Activated CD4-positive, alpha-beta T cell treated with anti-CD3 and anti-CD28 coated beads, Interleukin-2, amount 50 U/mL, for 48 hours (primary cell): ENCODE measurements at regions not wholly inside any gene's neighbourhood (a gene's known extent, or its start where the extent isn't known, plus 50 kb on each side); places are given as distances from the start of the nearest gene placed in this dataset.

Experiments used
- DNase-seq, 2 experiments: peaks; one replicate each; pipeline ENCODE4 v3.0.0-alpha.2; 2020

DNA sequence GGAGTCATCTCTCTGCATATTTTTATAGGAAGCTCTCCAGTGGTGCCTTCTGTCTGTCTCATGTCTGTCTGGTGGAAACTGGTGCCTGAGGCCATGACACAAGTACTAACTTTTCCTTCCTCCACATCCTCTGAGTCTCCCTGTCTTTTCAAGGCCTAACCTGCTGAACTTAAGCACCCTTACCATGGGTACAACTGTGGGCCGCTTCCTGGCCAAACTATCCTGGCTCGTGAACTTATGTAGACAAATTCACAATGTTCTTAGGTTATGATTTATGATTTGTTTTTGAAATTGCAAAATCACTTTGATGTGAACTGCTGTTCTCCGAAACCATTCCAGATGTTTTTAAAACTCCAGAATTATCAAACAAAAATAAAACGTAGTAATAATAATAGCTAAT lies 804.5 kb upstream of the POU3F3 start:
- DNase-seq, result no peak

DNA sequence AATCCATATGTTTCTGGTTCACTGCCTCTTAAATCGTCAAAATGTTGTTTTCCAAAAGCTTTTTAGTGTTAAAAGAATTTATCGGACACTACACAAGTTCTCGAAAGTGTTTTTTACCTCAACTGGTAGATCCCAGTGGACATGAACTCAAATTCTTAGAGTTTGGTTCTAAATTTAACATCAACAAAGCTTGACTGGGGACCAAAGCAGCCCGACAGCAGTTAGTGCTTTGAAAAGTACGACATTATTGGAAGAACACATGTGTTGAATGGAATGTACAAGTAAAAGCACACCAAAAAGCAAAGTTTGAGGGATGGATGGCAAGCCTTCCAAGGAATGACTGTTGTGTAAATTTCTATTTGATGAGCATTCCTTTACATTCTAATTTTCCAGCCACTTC lies 803.9 kb upstream of the POU3F3 start:
- no peak for DNase-seq

DNA sequence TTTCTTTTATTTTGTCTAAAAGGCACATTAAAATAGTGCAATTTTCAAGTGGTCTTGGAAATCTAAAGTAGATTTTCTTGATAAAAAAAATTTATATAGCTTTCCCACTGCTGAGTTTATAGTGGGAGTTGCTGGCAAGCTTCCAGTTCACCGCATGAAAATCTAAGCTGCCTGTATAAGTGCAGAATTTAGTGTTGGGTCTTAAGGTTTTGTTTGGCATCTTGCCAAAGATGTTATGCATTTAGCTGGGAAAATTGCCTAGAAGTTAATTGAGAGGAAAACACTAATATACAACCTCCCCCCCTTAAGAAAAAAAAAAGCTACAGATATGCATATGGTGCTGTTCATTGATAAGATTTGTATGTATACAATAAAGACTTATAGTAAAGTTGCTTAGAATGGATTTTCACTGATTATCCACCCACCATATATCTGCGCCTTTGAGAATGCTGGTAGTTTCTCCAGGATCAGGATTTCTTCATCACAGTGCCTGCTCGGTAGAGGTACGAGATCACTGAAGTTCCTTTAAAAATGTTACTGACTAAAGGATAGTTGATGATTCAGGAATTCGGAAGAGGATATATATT lies 803.2 kb upstream of the POU3F3 start:
- no peak for DNase-seq

DNA sequence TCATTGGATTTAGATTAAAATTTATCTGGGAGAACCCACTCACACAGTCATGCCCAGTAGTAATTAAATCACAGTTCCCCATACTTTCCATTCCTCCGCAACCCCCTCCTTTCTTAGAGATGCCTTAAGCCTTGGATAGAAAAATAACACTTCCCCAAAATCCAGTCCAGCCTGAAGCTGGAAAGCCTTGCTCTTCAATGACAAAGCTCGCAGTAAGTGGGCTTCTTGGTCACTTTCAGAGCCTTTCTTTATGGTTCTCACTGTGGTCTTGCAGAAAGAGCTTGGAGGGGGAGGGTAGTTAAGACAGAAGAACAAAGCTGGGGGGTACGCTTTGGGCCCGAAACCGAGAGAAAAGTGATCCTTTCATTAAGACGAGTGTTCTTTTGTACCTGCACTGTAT lies 802.1 kb upstream of the POU3F3 start:
- no peak for DNase-seq

DNA sequence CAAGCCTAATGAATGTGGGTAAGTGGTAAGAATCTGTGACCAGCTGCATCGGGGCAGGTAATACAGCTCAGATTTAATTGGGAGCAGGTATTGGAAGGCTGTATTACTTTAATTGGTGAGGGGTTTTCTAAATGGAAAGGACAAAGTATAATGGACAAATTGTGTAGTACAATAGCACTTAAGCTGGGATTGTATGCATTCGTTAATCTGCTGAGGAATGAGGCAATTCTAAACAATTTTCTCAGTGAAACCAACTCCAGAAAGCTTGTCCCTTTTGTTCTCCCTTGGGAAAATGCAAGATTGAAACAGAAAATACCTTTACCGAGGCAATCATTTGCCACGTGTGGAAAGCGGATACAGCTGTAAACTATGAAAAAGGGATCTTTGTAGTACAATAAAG lies 801.6 kb upstream of the POU3F3 start:
- no peak for DNase-seq

DNA sequence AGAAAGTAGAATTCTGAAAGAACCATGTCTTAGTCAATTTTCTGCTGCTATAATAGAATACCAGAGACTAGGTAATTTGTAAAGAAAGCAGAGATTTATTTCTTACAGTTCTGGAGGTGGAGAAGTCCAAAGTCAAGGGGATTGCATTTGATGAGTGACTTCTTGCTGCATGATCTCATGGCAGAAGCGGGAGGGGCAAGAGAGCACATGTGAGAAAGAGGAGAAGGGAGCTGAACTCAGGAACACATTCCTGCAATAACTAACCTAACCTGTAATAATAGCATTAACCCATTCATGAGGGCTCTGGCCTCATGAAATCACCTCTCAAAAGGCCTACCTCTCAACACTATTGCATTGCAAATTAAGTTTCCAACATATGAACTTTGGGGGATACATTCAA lies 797.5 kb upstream of the POU3F3 start:
- no peak for DNase-seq

DNA sequence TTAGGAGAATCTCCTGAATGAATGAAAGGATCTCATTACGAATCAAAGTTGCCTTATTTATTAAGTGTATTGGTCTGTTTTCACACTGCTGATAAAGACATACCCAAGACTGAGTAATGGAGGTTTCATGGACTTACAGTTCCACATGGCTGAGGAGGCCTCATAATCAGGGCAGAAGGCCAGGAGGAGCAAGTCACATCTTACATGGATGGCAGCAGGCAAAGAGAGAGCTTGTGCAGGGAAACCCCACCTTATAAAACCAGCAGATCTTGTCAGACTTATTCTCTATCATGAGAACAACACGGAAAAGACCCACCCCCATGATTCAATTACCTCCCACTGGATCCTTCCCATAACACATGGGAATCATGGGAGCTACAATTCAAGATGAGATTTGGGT lies 785.2 kb upstream of the POU3F3 start:
- DNase-seq, result no peak

DNA sequence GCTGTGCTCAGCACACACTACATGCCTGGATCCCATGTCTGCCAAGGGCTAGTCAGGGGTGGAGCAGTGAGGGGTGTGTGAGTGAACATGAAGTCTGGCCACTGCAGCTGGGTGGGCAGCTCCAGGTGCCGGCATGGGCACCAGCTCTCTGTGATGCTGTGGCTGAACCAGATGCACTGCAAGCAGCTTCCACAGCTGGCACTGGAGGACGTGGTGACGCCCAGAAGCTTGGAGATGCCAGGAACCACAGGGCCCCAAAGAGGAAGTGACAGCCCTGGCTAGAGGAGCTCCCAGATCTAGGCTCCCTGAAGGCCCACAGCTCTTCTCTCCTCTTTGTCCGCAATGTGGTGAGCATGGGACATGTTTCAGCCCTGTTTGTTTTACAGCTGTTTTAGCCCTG lies 776.3 kb upstream of the POU3F3 start:
- DNase-seq, result no peak

DNA sequence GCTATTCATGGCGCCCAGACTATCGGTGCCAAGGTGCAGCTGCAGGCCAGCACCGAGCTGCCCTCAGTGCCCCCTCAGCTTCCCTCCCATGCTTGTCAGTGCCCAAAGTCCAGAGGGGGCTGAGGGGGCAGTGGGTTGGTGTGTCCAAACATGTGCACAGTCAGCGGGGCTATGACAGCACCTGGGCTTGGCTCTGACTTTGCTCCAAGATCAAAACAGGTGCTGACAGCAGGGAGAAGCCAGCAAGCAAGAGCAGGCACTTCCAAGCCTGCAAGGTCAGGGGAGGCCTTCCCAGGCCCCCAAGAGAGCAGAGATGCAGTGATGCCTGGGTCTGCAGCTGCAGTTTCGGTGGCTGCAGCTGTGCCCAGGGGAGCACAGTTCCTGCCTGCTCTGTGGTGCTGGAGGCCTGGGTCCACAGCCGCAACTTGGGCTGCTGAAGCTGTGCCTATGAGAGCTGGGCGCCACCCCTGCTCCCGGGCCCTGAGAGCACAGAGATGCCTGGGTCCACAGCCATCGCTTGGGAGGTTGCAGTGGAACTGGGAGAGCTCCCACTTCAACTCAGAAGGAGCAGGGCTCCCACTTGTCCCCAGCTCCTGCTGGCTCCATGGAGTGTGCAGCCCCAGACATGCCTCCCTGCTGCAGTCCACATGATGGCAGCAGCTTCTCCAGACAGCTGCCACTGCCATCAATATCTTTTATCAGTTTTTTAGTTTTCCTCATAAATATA lies 775.3 kb upstream of the POU3F3 start:
- DNase-seq, result no peak

DNA sequence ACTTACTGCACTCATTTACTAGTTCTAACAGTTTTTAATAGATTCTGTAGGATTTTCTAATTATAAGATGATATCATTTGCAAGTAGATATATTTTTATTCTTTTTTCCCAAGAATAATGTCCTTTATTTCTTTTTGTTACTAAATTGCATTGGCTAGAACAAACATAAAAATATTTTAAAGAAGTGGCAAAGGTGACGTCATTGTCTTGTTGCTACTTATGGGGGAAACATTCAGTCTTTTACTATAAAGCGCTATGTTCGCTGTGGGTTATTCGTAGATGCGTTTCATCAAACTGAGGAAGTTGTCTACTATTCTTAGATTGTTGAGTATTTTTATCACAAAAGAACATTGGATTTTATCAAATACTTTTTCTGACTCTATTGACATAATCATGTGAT lies 765.2 kb upstream of the POU3F3 start:
- no peak for DNase-seq

DNA sequence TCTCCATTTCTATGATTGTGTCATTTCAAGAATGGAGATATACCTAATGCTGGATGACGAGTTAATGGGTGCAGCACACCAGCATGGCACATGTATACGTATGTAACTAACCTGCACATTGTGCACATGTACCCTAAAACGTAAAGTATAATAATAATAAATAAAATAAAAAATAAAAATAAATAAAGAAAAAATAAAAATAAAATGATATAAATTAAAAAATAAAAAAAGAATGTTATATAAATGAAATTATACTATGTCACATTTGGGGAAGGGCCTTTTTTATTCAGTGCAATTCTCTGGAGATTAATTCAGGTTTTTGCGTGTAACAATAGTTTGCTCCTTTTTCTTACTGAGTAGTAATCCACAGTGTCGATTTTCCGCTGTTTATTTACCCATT lies 763.5 kb upstream of the POU3F3 start:
- no peak for DNase-seq

DNA sequence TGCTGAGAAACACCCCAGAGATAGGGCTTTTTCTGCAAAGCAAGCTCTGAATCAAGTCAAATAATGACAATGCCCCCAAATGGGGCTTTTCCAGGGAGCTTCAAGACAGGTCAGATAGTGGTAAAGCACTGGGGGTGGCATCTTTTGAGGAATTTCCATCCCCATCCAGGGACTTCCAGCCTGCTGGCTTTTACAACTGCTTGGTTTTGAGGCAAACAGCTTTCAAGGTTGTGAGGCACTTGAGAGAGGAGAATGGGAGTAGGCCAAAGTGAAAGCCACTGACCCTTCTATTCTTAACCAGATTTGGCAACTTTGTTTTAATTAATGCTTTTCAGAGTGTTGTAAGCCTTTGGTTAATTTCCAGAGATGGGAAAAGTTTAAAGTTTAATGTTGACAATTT lies 762.0 kb upstream of the POU3F3 start:
- no peak for DNase-seq

DNA sequence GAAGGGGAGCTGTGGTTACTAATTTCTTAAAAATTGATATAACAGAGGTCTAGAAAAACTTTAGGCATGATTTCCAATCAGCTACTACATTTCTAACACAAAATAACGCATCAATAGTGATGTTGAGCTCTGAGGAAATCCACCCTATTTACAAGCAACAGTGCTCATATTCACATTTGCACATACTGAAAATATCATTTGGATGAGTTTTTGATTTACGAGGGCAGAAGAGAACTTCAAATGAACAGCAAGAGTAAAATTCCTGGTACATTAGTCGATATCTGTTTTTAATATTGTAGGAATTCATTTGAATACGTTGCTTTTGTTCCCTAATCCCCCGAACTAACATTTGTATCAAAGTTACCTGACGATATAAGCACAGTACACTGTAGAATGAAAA lies 761.0 kb upstream of the POU3F3 start:
- no peak for DNase-seq

DNA sequence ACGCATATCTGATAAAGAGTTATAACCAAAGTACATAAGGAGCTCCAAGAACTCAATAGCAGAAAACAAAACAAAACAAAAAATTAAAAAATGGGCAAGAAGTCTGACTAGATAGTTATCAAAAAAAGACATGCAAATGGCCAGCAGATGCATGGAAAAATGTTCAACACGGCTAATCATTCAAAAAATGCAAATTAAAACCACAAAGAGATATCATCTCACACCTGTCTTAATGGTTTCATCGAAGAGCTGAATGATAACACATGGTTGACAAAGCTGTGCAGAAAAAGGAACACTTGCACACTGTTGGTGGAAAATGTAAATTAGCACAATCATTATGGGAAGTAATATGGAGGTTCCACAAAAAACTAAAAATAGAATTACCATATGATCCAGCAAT lies 751.3 kb upstream of the POU3F3 start:
- DNase-seq, result no peak

DNA sequence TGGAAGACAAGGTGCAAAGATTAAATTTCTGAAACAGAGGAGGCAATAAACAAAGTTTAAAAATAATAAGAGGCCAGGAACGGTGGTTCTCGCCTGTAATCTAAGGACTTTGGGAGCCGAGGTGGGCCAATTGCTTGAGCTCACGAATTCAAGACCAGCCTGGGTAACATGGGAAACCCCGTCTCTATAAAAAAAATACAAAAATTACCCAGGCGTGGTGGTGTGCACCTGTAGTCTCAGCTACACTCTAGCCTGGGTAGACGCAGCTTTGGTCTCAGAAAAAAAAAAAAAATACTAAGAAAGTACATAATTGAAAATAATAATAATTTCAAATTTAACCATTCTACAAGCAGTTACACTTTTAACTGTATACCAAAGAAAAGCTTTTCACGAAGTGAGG lies 744.6 kb upstream of the POU3F3 start:
- DNase-seq, result no peak

DNA sequence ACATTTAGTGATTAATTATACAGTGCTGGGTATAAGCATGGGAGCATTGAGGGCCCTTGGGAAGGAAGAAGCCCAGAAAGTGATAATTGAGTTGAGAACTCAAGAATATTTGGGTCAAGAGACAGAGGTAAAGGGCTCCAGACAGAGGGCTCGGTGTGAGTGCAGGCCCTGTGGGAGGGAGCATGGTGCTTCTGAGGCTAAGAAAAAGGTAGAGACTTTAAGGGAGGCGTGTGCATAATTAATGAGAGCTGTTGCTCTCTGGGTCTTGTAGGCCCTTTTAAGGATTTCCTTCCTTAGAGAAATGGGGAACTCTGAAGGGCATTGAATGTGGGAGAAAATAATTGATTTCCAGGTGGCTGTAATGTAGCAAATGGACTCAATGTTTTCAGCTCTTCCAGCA lies 735.0 kb upstream of the POU3F3 start:
- DNase-seq, result no peak

DNA sequence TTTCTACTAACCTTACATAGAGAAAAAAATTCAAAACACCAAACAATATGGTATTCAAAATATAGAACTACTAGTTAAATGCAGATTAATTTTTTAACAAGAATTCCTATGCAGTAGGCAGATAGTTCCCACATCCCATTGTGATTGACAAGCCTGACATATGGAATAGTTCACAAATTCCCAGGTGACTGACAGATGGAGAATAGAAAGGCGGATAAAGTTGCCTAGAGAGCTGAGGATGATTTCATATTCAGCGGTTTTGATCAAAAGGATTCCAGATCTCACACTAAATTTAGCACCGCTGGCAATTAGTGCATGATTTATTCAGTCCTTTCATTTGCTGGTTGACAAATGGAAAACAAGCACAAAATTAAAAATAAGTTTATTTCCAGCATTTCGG lies 733.7 kb upstream of the POU3F3 start:
- DNase-seq, result no peak

DNA sequence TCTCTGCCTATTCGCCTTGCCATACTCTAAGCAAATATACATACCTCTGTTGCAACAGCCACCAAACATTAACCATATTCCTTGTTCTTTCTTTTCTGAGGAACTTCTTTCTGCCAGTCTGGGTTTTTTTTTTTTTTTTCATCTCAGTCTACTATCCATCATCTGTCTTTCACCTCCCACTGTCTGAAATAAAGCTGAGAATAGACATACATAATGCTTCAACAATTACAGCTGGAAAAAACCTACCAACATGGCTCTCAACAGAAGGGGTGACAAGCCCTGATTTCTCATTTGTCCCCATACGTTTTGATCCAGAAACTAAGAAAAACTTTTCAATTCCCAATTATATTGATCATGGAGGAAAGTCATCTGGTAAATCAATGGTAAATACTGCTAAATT lies 728.8 kb upstream of the POU3F3 start:
- DNase-seq, result no peak

DNA sequence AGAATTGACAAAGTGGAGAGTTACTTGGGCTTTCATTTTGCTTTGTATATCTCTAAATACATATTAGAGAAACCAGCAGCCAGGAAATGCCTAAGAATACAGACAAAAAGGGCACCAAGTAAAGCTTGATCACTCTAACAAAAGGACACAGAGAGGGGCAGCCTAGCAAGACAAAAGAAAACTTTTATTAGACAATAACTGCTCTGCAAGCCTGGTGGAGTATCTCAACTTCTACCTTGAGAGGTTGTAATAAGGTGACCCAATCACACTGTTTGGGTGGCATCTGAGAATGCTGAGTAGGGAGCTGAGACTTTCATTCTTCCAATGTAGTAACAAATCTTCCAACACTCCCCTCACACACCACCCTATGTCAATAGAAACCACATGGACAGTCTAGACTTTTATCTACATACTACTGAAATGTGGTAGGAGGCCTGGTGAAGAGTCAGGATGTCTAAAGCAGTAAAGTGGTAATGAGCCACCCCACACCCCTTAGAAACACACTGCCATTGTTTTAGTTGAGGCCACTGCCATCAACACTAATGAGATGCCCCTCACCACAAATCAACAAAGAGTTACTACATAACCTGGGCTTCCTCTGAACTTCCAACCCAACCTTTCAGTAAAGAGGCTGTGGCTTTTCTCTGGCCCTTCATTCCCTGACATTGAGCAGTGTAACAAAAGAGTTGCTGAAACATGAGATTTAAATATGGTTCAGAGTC lies 726.7 kb upstream of the POU3F3 start:
- no peak for DNase-seq

DNA sequence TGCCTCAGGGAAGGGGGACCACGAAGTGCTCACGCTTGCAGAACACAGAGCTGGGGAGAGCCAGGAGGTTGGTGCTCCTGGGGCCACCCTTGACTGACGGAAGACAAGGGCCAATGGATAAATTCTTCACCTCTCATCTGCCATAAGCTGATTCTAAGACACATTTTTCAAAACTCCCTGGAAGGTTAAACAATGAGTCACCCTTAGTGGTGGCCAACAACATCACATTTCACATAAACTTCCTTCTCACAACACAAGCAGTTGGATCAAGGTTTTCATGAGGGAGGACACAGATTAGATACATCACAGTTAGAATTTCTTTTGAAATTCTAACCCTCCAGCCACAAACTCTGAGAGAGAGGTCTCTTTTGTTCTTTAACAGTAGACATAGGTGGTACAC lies 713.6 kb upstream of the POU3F3 start:
- no peak for DNase-seq

DNA sequence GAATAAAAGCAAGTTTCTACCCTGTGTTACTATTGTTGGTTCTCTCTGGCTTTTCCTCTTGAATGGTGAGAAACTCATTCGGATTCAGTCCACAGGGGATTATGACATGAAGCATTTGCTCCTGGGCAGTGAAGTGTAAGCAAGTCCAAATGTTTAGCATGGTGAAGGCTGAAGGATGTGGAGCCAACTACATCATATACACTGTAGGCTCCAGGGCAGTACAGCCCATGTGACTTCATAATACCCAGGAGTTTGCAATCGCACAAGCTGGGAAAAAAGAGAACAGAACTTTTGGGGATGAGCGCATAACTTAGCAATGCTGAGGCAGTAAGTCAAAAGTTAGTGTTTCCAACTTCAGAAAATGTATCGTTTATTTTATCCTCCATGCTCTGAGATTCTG lies 695.7 kb upstream of the POU3F3 start:
- DNase-seq, result no peak

DNA sequence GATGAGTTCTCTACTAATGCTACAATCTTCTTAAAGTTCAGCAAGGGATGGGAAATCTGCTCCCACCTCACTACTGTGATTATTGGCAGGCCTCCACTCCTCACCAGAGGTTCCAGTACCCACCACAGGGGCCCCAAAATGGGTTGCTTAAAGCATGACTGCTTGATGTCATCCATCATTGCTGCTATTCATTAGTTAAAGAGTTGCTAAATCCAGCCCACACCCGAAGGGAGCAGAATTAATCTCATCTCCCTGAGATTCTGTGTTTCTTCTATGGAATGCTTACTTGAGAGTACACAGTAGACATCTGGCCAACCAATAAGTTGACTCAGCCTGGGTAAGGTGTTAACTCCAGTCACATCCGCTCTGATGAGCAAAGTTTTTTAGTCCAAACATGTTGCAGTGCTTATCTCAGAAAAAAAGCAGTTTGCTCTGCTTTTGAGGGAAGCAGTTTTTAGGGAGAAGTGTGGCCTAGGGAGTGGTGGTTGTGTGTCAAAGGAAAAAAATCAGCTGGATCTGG lies 690.2 kb upstream of the POU3F3 start:
- no peak for DNase-seq

DNA sequence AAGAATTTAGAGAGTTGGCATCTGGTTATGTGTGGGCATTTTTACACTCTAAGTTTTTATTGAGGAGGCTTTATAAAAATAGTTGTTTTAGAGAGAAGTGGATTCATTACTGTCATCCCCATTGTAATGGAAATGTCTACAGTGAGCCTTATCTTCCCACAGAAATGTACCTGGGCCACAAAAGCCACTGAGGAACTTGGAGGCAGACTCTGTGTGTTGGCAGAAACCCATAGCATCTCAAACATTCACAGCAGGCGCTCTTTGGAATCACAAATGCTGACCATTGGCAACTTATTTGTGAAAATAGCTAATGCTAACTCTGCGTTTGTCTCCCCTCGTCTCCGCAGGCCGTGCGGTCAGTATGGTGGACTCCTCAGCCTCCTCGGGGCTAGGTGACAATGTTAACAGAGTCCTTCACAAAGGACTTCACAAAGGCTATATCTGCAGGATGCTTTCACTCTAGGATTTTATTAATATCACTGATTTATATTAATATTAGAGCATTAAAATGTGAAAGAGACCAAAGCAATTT lies 689.1 kb upstream of the POU3F3 start:
- no peak for DNase-seq

DNA sequence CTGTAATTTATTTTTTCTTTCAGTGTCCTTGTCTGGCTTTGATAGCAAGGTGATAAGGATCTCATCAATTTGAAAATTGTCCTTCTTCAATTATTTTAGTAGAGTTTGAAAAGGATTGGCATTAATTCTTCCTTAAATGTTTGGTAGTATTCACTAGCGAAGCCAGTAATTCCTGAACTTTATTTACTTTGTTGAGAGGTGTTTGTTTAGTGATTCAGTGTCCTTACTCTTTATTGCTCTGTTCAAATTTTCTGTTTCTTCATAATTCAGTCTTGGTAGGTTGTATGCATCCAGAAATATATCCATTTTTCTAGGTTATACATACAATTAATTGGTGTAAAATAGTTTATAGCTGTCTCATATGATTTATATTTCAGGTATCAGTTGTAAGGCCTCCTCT lies 676.7 kb upstream of the POU3F3 start:
- no peak for DNase-seq
